BLaER1 treated with 17β-estradiol and CSF1 and Interleukin-3, amounts not matched to agents 10 nM and 100 nM (cell line): ENCODE measurements at regions not wholly inside any gene's neighbourhood (a gene's known extent, or its start where the extent isn't known, plus 50 kb on each side); places are given as distances from the start of the nearest gene placed in this dataset.

ENCODE experiments used
- H3K27ac ChIP-seq, 11 experiments: shearing (Covaris generic); formaldehyde crosslinking; 2 replicates each; pipeline ENCODE4 v1.8.1; 2022
- H3K27me3 ChIP-seq, 11 experiments: shearing (Covaris generic); formaldehyde crosslinking; 2 replicates each; pipeline ENCODE4 v1.8.1; 2022
- H3K36me3 ChIP-seq, 11 experiments: shearing (Covaris generic); formaldehyde crosslinking; 2 replicates each; pipeline ENCODE4 v1.8.1; 2022
- H3K4me1 ChIP-seq, 10 experiments: shearing (Covaris generic); formaldehyde crosslinking; 2 replicates each; pipeline ENCODE4 v1.8.1; 2022
- H3K4me2 ChIP-seq, 11 experiments: shearing (Covaris generic); formaldehyde crosslinking; 2 replicates each; pipeline ENCODE4 v1.8.1; 2022
- H3K4me3 ChIP-seq, 10 experiments: shearing (Covaris generic); formaldehyde crosslinking; 2 replicates each; pipeline ENCODE4 v1.8.1; 2022
- H3K9ac ChIP-seq, 11 experiments: shearing (Covaris generic); formaldehyde crosslinking; 2 replicates each; pipeline ENCODE4 v1.8.1; 2022
- H3K9me3 ChIP-seq, 11 experiments: shearing (Covaris generic); formaldehyde crosslinking; replicated peaks in 1 of 11; 2 replicates each; pipeline ENCODE4 v1.8.1; 2022
- H4K20me1 ChIP-seq, 11 experiments: shearing (Covaris generic); formaldehyde crosslinking; 2 replicates each; pipeline ENCODE4 v1.8.1; 2022
- Cebpa-rat ChIP-seq, 11 experiments: shearing (Covaris generic); IDR thresholded peaks; 2 replicates each; pipeline ENCODE4 v1.8.1; 2022

DNA sequence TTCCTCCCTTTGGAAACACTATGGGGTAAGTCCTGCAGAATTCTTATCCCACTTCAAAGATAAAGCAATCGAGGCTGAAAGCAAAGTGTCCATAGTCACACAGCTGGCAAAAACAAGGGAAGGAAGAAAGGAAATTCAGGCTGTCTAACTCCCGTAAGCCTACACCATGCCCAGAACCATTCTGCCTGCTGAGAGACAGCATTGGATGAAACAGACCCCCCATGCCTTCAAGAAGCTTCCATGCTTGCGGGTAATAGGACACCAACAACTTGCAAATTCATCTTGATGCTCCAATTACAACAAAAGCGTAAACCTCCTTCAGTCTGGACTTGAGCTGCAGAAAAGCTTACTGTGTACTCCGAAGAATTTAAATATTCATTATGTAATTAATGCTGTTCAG is 181.1 kb upstream of the WWC1 start:
- Histone ChIP-seq H3K4me3 (no peak overlapping the region), H3K9ac (no peak overlapping the region), H3K27me3 (no peaks in the 10 kb centered on the region), H3K9me3 (no peaks in the 10 kb centered on the region), H3K27ac (no peak overlapping the region), H3K4me1 (peaks cover 0 to 8% (median 0%) of the 10 kb centered on the region in 10 experiments; a peak in 2 of 20 replicates), H3K36me3 (peaks cover 0 to 70% (median 4%) of the 10 kb centered on the region in 11 experiments; a peak in 8 of 22 replicates), H4K20me1 (no peaks in the 10 kb centered on the region), H3K4me2 (no peak overlapping the region)
- TF ChIP-seq Cebpa-rat (IDR thresholded peaks at IDR 0.05): no peak

DNA sequence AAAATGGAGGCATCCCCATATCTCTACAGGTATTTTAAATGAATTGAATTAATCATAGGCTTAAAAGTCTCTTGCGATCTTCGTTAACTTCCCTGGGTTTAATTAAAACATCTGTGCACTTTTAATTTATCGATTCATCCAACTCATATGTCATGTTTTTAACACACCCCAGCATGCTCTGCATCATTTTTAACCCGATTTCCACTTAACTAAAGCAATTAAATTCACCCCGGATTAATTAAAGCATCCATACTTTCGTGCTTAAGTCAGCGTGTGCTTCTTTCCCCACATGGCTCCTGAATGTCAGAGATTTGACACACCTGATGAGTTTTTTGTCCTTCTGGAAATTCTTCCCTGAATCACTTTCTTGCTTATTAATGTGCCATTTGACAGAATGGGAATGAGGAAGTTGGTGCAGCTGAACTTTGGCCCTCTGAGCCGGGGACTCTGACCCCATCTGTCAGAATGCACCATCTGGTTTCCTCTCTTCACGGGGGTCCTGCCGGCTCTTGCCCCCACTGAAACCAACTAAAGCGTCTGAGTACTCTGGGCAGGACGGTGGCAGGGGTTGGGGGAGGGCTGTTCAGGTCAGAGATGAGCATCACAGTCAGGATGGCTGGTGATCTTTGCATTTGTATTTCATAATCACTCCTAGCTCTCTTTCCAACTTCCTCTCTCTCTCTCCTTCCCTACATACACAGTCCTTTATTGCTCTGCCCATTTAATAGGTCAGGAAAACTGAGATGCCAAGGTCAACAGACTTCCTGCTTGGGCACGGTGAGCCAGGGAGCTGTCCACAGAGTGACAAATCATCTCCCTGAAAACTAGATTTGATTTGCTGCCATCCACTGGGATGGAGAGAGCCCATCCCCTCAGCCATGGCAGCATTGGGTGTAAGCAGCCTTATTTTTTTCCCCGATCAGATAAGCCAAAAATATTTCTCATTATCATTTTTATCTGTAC is 180.3 kb upstream of the WWC1 start:
- Histone ChIP-seq H3K4me1 (peaks cover 0 to 8% (median 0%) of the 10 kb centered on the region in 10 experiments; a peak in 2 of 20 replicates), H3K27me3 (no peaks in the 10 kb centered on the region), H3K36me3 (peaks cover 0 to 72% (median 4%) of the 10 kb centered on the region in 11 experiments; a peak in 7 of 22 replicates), H3K4me2 (no peak overlapping the region; a peak in 1 of 22 replicates), H3K9ac (no peak overlapping the region), H3K4me3 (no peak overlapping the region), H3K9me3 (no peaks in the 10 kb centered on the region), H4K20me1 (no peaks in the 10 kb centered on the region), H3K27ac (no peak overlapping the region)
- no peak; a peak in 1 of 22 replicates for TF ChIP-seq Cebpa-rat (IDR thresholded peaks at IDR 0.05)

DNA sequence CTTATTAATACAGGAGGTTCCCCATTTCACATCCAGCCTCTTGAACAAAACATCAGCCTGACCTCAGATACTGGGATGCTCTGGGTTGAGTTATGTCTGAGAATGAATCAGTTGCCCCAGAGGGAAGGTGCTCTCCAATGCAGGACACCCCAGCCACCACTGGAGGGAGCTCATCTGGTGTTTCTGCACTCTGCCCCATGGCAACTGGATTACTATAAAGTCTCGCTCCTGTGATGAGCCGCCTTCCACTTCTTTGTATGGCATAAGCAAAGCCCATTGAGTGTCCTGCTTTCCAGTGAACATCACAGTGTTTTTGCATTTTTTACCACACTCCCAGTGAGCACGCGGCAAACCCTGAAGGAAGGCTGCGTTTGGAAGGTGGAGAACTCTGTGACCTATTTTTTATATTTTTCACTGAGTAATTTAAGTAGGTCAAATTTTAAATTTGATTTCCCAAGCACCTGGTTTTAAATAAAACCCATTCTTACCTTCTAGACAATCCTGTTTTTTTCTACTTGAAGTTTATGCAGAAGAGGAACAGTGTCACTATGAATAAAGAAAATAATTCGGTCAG is 176.9 kb upstream of the WWC1 start:
- H3K9ac ChIP-seq: no peak overlapping the region
- H3K9me3 ChIP-seq: no peaks in the 10 kb centered on the region
- H3K4me2 ChIP-seq: no peak overlapping the region
- no peaks in the 10 kb centered on the region for H3K27me3 ChIP-seq
- peaks cover 0 to 66% (median 2%) of the 10 kb centered on the region in 11 experiments; a peak in 11 of 22 replicates for H3K36me3 ChIP-seq
- H3K4me1 ChIP-seq: peaks cover 0 to 16% (median 3%) of the 10 kb centered on the region in 10 experiments; a peak in 7 of 20 replicates
- H3K4me3 ChIP-seq: no peak overlapping the region
- TF ChIP-seq Cebpa-rat (IDR thresholded peaks at IDR 0.05): no peak
- H3K27ac ChIP-seq: no peak overlapping the region
- H4K20me1 ChIP-seq: no peaks in the 10 kb centered on the region

DNA sequence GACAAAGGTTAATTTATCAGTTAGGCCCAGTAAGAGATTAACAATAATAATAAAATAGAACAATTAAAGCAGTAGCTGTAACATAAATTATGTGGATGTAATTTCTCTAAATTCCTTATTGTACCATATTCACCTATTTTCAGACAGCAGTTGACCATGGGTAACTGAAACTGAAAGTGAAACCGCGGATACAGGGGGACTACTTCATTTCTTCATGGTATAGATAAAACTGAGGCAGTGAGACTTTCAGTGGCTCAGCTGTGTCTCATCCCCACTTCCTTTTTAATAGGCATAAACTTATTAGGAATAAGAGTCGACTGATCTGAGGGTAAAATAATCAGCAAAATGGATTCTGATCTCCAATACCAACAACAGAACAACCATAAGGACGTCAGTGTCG is 174.0 kb upstream of the WWC1 start:
- peaks cover 0 to 75% (median 5%) of the 10 kb centered on the region in 11 experiments; a peak in 13 of 22 replicates for H3K36me3 ChIP-seq
- H3K27me3 ChIP-seq: no peaks in the 10 kb centered on the region
- no peaks in the 10 kb centered on the region for H3K9me3 ChIP-seq
- H3K4me2 ChIP-seq: no peak overlapping the region
- no peaks in the 10 kb centered on the region for H4K20me1 ChIP-seq
- H3K9ac ChIP-seq: no peak overlapping the region
- TF ChIP-seq Cebpa-rat (IDR thresholded peaks at IDR 0.05): no peak
- no peak overlapping the region for H3K4me3 ChIP-seq
- H3K27ac ChIP-seq: no peak overlapping the region
- peaks cover 0 to 11% (median 3%) of the 10 kb centered on the region in 10 experiments; a peak in 6 of 20 replicates for H3K4me1 ChIP-seq

DNA sequence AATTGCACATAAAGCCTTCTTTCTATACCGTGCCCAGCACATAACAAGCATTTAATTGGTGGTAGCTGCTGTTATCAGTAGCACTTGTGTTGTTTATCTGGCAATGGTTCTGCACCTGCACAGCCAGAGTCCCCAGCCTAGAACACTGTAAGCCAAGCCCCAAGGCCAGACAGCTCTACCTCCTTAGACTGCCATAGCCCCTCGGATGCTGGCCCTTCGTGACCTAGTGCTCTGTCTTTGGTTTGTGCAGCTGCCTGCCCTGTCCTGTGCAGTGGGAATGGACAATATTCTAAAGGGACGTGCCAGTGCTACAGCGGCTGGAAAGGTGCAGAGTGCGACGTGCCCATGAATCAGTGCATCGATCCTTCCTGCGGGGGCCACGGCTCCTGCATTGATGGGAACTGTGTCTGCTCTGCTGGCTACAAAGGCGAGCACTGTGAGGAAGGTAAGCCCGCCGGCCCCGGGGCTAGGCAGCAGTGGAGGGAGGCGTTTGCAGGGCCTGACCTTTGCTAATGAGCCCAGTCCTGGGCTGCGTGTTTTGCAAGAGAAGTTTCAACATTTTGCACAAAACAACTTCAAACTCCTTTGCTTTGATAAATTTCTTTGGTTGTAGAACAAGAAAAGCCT is 173.3 kb upstream of the WWC1 start:
- peaks cover 0 to 11% (median 3%) of the 10 kb centered on the region in 10 experiments; a peak in 7 of 20 replicates for H3K4me1 ChIP-seq
- H3K4me3 ChIP-seq: no peak overlapping the region
- peak overlapping the region in 1 of 11 experiments; percentile 6; a peak in 1 of 22 replicates for H3K4me2 ChIP-seq
- H3K9ac ChIP-seq: no peak overlapping the region
- H3K9me3 ChIP-seq: no peaks in the 10 kb centered on the region
- H4K20me1 ChIP-seq: no peaks in the 10 kb centered on the region
- no peak for TF ChIP-seq Cebpa-rat (IDR thresholded peaks at IDR 0.05)
- H3K27ac ChIP-seq: no peak overlapping the region
- no peaks in the 10 kb centered on the region for H3K27me3 ChIP-seq
- peaks cover 0 to 72% (median 7%) of the 10 kb centered on the region in 11 experiments; a peak in 13 of 22 replicates for H3K36me3 ChIP-seq

DNA sequence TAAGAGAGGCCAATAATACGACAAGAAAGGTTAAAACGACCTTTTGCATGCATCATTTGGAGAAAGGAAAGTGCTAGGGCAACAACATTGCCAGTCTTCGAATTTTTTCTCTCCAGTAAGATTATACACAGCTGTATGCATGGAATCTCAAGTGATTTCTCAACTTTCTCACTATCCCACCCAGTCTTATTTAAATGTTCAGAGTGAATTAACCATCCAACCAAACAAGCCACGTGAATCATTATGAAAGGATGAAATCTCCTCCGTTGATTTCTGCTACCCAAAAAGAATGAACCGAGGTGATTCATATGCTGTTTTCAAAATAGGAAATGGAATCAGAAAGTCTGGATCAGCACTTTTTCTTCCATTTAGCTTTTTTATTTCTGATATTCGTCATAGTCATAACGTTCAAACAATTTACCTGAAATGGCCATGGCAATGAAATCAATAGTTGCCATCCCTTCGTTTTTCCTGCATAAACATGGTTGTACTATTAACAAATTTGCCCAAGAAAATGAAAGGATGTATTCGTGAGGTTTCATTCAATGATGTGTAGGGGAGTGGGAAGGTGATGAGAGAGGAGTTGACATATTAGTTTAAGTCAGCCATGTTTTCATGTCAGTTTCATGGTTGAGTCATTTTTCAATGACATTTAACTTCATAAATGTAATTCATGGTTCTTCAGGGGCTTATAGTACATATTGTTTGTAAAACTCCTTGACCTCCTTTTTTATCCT is 170.9 kb upstream of the WWC1 start:
- Histone ChIP-seq H3K4me2 (no peak overlapping the region), H3K36me3 (peaks cover 0 to 81% (median 17%) of the 10 kb centered on the region in 11 experiments; a peak in 13 of 22 replicates), H3K27ac (no peak overlapping the region), H3K27me3 (no peaks in the 10 kb centered on the region), H3K4me3 (no peak overlapping the region), H3K4me1 (peaks cover 0 to 25% (median 10%) of the 10 kb centered on the region in 10 experiments; a peak in 16 of 20 replicates), H4K20me1 (no peaks in the 10 kb centered on the region), H3K9me3 (no peaks in the 10 kb centered on the region), H3K9ac (no peak overlapping the region)
- no peak for TF ChIP-seq Cebpa-rat (IDR thresholded peaks at IDR 0.05)

DNA sequence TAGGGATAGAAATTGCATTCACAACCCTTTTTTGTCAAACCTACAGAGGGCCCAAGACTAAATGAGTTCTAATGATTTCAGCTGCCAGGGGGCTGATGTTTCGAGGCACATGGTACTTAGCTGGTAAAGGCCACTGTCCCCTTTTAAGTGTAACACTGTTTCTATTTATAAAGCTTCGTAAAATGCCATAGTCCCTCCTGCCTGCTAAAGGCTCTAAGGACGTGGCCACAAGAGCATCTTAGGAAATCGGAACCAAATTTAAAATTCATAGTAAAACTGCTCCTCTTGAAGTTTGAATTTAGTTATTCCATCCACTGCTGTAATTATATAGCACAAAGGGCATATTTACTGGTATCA is 170.3 kb upstream of the WWC1 start:
- no peak overlapping the region for H3K4me3 ChIP-seq
- no peak for TF ChIP-seq Cebpa-rat (IDR thresholded peaks at IDR 0.05)
- H3K9ac ChIP-seq: no peak overlapping the region
- peaks cover 0 to 25% (median 10%) of the 10 kb centered on the region in 10 experiments; a peak in 16 of 20 replicates for H3K4me1 ChIP-seq
- no peaks in the 10 kb centered on the region for H3K9me3 ChIP-seq
- H4K20me1 ChIP-seq: no peaks in the 10 kb centered on the region
- peaks cover 0 to 81% (median 20%) of the 10 kb centered on the region in 11 experiments; a peak in 14 of 22 replicates for H3K36me3 ChIP-seq
- no peak overlapping the region for H3K27ac ChIP-seq
- H3K4me2 ChIP-seq: no peak overlapping the region
- H3K27me3 ChIP-seq: no peaks in the 10 kb centered on the region
